H1 (cell line): ENCODE measurements at regions not wholly inside any gene's neighbourhood (a gene's known extent, or its start where the extent isn't known, plus 50 kb on each side); places are given as distances from the start of the nearest gene placed in this dataset.

Experiments
- CTCF ChIA-PET: fragments of 300-600 bp; sonication (Branson Sonifier 250); formaldehyde crosslinking; loops from one replicate; lab custom pipeline; 2021; ENCODE audit not compliant: partially characterized antibody; lab: Charles Lee
- POLR2A ChIA-PET: fragments of 300-600 bp; sonication (Branson Sonifier 250); formaldehyde crosslinking; loops from one replicate; lab custom pipeline; 2021; ENCODE audit warnings: inconsistent platforms; ENCODE audit not compliant: partially characterized antibody; lab: Charles Lee
- DNase-seq, 2 experiments: peaks; one replicate each; pipeline versions ENCODE4 v3.0.0 to v3.0.0-alpha.2; 2010 to 2022; ENCODE audit warnings: low spot score in 2 of 2, low read depth in 1 of 2, mixed read lengths in 1 of 2
- FAIRE-seq: peaks from 2 replicates; lab custom pipeline; 2011; peaks lifted over from hg19 to GRCh38; lab: Jason Lieb, UNC
- H2AFZ ChIP-seq: 2 replicates; pipeline ENCODE4 v1.8.1; 2012; ENCODE audit warnings: low read length, inconsistent platforms
- H2AK5ac ChIP-seq: 2 replicates; pipeline ENCODE4 v1.6.1; 2013; ENCODE audit warnings: low read depth, low read length
- H2BK120ac ChIP-seq: replicated peaks from 2 replicates; pipeline ENCODE3; 2013; ENCODE audit warnings: low read depth, low read length, inconsistent platforms
- H2BK12ac ChIP-seq: 2 replicates; pipeline ENCODE4 v1.6.1; 2013; ENCODE audit warnings: low read depth, low read length
- H2BK15ac ChIP-seq: 2 replicates; pipeline ENCODE4 v1.6.1; 2013; ENCODE audit warnings: low read length
- H2BK20ac ChIP-seq: 2 replicates; pipeline ENCODE4 v1.6.1; 2013; ENCODE audit warnings: low read length
- H2BK5ac ChIP-seq: 2 replicates; pipeline ENCODE4 v1.6.1; 2013; ENCODE audit warnings: low read depth, low read length
- H3K14ac ChIP-seq: 2 replicates; pipeline ENCODE4 v1.6.1; 2013; ENCODE audit warnings: inconsistent platforms; ENCODE audit not compliant: insufficient read length
- H3K18ac ChIP-seq: 2 replicates; pipeline ENCODE4 v1.6.1; 2013; ENCODE audit warnings: low read length; ENCODE audit errors: extremely low read depth
- H3K23ac ChIP-seq: 2 replicates; pipeline ENCODE4 v1.6.1; 2013; ENCODE audit warnings: inconsistent platforms; ENCODE audit not compliant: insufficient read length
- H3K23me2 ChIP-seq: 2 replicates; pipeline ENCODE4 v1.6.1; 2013; ENCODE audit warnings: low read depth, low read length
- H3K27ac ChIP-seq: 2 replicates; pipeline ENCODE4 v1.6.1; 2011; ENCODE audit warnings: low read depth, low read length, inconsistent platforms
- H3K27me3 ChIP-seq, 4 experiments: replicated peaks in 1 of 4; 1 replicate in 1 of 4; 2 replicates in 3 of 4; pipeline versions ENCODE4 v1.6.1 to v1.8.1; 2011 to 2013; ENCODE audit warnings: low read length in 3 of 4, mild to moderate bottlenecking in 3 of 4, inconsistent platforms in 2 of 4, mixed read lengths in 2 of 4, moderate library complexity in 1 of 4; ENCODE audit not compliant: control insufficient read depth in 3 of 4, insufficient read depth in 3 of 4; ENCODE audit errors: extremely low read depth in 1 of 4
- H3K36me3 ChIP-seq, 4 experiments: 2 replicates each; pipeline versions ENCODE4 v1.6.1 to v1.8.1; 2011 to 2013; ENCODE audit warnings: mild to moderate bottlenecking in 4 of 4, low read length in 3 of 4, moderate library complexity in 2 of 4, control low read depth in 1 of 4, inconsistent platforms in 1 of 4; ENCODE audit not compliant: insufficient read depth in 4 of 4, control insufficient read depth in 2 of 4
- H3K4ac ChIP-seq: replicated peaks from 2 replicates; pipeline ENCODE3; 2013; ENCODE audit warnings: low read length, low read depth, mixed read lengths, inconsistent platforms; ENCODE audit not compliant: insufficient read length
- H3K4me1 ChIP-seq, 4 experiments: replicated peaks in 1 of 4; 1 replicate in 1 of 4; 2 replicates in 3 of 4; pipeline versions ENCODE4 v1.6.1 to v1.8.1; 2011 to 2013; ENCODE audit warnings: low read length in 3 of 4, inconsistent platforms in 2 of 4, mixed read lengths in 1 of 4; ENCODE audit not compliant: insufficient read depth in 4 of 4, control insufficient read depth in 3 of 4
- H3K4me2 ChIP-seq, 2 experiments: 2 replicates each; pipeline versions ENCODE4 v1.6.1 to v1.8.1; 2011 to 2013; ENCODE audit warnings: low read depth in 2 of 2, low read length in 2 of 2, control low read depth in 1 of 2, inconsistent platforms in 1 of 2, mild to moderate bottlenecking in 1 of 2; ENCODE audit not compliant: insufficient read depth in 1 of 2
- H3K4me3 ChIP-seq, 4 experiments: fragments of 200-600, 300-600 bp in 1 of 4; sonication (generic), shearing (Covaris generic), sonication (Bioruptor Twin) in 1 of 4; 2 replicates each; pipeline versions ENCODE4 v1.5.1 to v1.8.1; 2011 to 2016; ENCODE audit warnings: low read length in 4 of 4, low read depth in 3 of 4, control low read depth in 2 of 4, inconsistent platforms in 2 of 4, mild to moderate bottlenecking in 2 of 4, mixed read lengths in 1 of 4, moderate library complexity in 1 of 4; ENCODE audit not compliant: insufficient read depth in 2 of 4; ENCODE audit errors: extremely low read depth in 1 of 4
- H3K56ac ChIP-seq: replicated peaks from 2 replicates; pipeline ENCODE3; 2013; ENCODE audit warnings: low read depth, mild to moderate bottlenecking, mixed read lengths, low read length, inconsistent platforms; ENCODE audit not compliant: insufficient read length
- H3K79me1 ChIP-seq: 2 replicates; pipeline ENCODE4 v1.6.1; 2013; ENCODE audit warnings: low read depth, low read length, control low read depth
- H3K79me2 ChIP-seq, 2 experiments: 2 replicates each; pipeline versions ENCODE4 v1.6.1 to v1.8.1; 2012 to 2013; ENCODE audit warnings: low read length in 2 of 2, mild to moderate bottlenecking in 2 of 2, inconsistent platforms in 1 of 2; ENCODE audit not compliant: insufficient read depth in 2 of 2, control insufficient read depth in 1 of 2
- H3K9ac ChIP-seq, 4 experiments: replicated peaks in 1 of 4; 1 replicate in 1 of 4; 2 replicates in 3 of 4; pipeline versions ENCODE4 v1.6.1 to v1.8.1; 2011 to 2013; ENCODE audit warnings: low read depth in 3 of 4, low read length in 3 of 4, control low read depth in 2 of 4, mild to moderate bottlenecking in 2 of 4, moderate library complexity in 2 of 4, inconsistent platforms in 1 of 4; ENCODE audit errors: extremely low read depth in 1 of 4
- H3K9me3 ChIP-seq, 2 experiments: 2 replicates each; pipeline versions ENCODE4 v1.6.1 to v1.8.1; 2012 to 2013; ENCODE audit warnings: mild to moderate bottlenecking in 2 of 2, moderate library complexity in 2 of 2, control low read depth in 1 of 2, inconsistent platforms in 1 of 2, low read depth in 1 of 2, low read length in 1 of 2, mixed read lengths in 1 of 2; ENCODE audit not compliant: insufficient read depth in 2 of 2
- H4K20me1 ChIP-seq, 2 experiments: replicated peaks in 1 of 2; 2 replicates each; pipeline versions ENCODE3 to v1.8.1; 2011 to 2013; ENCODE audit warnings: inconsistent platforms in 2 of 2, low read length in 2 of 2, mild to moderate bottlenecking in 1 of 2; ENCODE audit not compliant: insufficient read depth in 2 of 2, control insufficient read depth in 1 of 2
- H4K5ac ChIP-seq: 2 replicates; pipeline ENCODE4 v1.6.1; 2013; ENCODE audit warnings: low read length, low read depth, mixed read lengths, inconsistent platforms; ENCODE audit not compliant: insufficient read length
- H4K8ac ChIP-seq: 2 replicates; pipeline ENCODE4 v1.8.0; 2013; ENCODE audit warnings: mild to moderate bottlenecking, moderate library complexity, low read length, inconsistent platforms; ENCODE audit not compliant: insufficient read depth; ENCODE audit errors: extremely low read depth
- H4K91ac ChIP-seq: replicated peaks from 2 replicates; pipeline ENCODE3; 2013; ENCODE audit warnings: low read length, mixed read lengths, inconsistent platforms; ENCODE audit not compliant: insufficient read length
- GTF2F1 ChIP-seq: IDR thresholded peaks from 2 replicates; pipeline ENCODE4 v1.6.1; 2012; ENCODE audit warnings: low read depth, low read length, improper control_type of control experiment, borderline replicate concordance
- WGBS, 2 experiments: shearing (Covaris generic) in 1 of 2; methylation state at CpG; one replicate each; pipeline versions ENCODE4 v1.1.6 to v1.1.7; 2013 to 2015; ENCODE audit warnings: low lambda C conversion rate in 2 of 2, mixed read lengths in 2 of 2, inconsistent platforms in 1 of 2, low coverage in 1 of 2, missing lambda C conversion rate in 1 of 2; ENCODE audit not compliant: insufficient replicate concordance in 2 of 2, insufficient coverage in 1 of 2, insufficient read length in 1 of 2; ENCODE audit errors: extremely low coverage in 1 of 2, missing lambda C conversion rate in 1 of 2; 5-methylcytosine and 5-hydroxymethylcytosine counted together

- Histone ChIP-seq H2BK20ac (no peak overlapping the region), H3K4me1 (no peaks in the 10 kb centered on the region), H2AK5ac (no peak overlapping the region), H2AFZ (no peak overlapping the region), H2BK120ac (no peak overlapping the region), H3K79me1 (no peaks in the 10 kb centered on the region), H2BK15ac (no peak overlapping the region), H3K4me3 (no peak overlapping the region), H3K4me2 (no peak overlapping the region), H2BK12ac (no peak overlapping the region), H4K8ac (no peak overlapping the region), H4K91ac (no peak overlapping the region), H3K36me3 (no peaks in the 10 kb centered on the region), H3K9ac (no peak overlapping the region), H4K5ac (no peak overlapping the region), H3K56ac (no peak overlapping the region), H3K14ac (no peak overlapping the region), H3K23me2 (no peaks in the 10 kb centered on the region), H3K23ac (no peak overlapping the region), H3K27me3 (no peaks in the 10 kb centered on the region), H3K27ac (no peak overlapping the region), H3K4ac (no peak overlapping the region), H2BK5ac (no peak overlapping the region), H3K18ac (no peak overlapping the region), H3K9me3 (peaks cover 81 to 95% of the 10 kb centered on the region in 2 experiments), H3K79me2 (no peaks in the 10 kb centered on the region), H4K20me1 (no peaks in the 10 kb centered on the region)
- no peak for TF ChIP-seq GTF2F1
- ChIA-PET POLR2A (no interaction called here), CTCF (no interaction called here)
- FAIRE-seq (no peak), DNase-seq (no peak)
- 86% methylated on average over 35 of the region's 35 CpGs; no CpG with 5 or more reads in 1 of the 2 experiments for WGBS, 2 experiments
Measured at GRCh38 chr12:34210689-34211530, 188.6 kb downstream of the ALG10 start.
